GM12878 (cell line): ENCODE measurements at regions not wholly inside any gene's neighbourhood (a gene's known extent, or its start where the extent isn't known, plus 50 kb on each side); places are given as distances from the start of the nearest gene placed in this dataset.

ENCODE experiments used
- ATAC-seq: fragments of 200-7000 bp; cut with Tn5 transposase; 3 replicates; pipeline ENCODE4 v1.9.1; 2020; ENCODE audit warnings: mild to moderate bottlenecking, moderate library complexity
- BruUV-seq: library from RNA; stranded (reverse); fragments of 400-500 nt; replicated peaks from 2 replicates; lab custom pipeline; 2021; lab: Mats Ljungman, UMichigan
- CTCF ChIA-PET: fragments of 300-600 bp; sonication (Branson Sonifier 250); formaldehyde crosslinking; extraction: SDS; loops from one replicate; lab custom pipeline; 2021; ENCODE audit warnings: inconsistent platforms; lab: Yijun Ruan, JAX
- POLR2A ChIA-PET: fragments of 350-600 bp; formaldehyde crosslinking; extraction: SDS; loops from one replicate; lab custom pipeline; 2021; ENCODE audit warnings: inconsistent platforms; lab: Charles Lee
- RAD21 ChIA-PET: fragments of 300-600 bp; sonication (Branson Sonifier 250); formaldehyde crosslinking; loops from one replicate; lab custom pipeline; 2023; ENCODE audit warnings: antibody characterized with exemption; ENCODE audit not compliant: unreplicated experiment; lab: Charles Lee
- SMC1A ChIA-PET: fragments of 300-600 bp; sonication (Branson Sonifier 250); formaldehyde crosslinking; loops from one replicate; lab custom pipeline; 2023; ENCODE audit not compliant: unreplicated experiment, uncharacterized antibody; lab: Charles Lee
- DNase-seq: peaks from one replicate; pipeline ENCODE4 v3.0.0-alpha.2; 2011; ENCODE audit warnings: low read depth, low spot score
- FAIRE-seq: peaks from 3 replicates; lab custom pipeline; 2011; peaks lifted over from hg19 to GRCh38; lab: Jason Lieb, UNC
- H2AFZ ChIP-seq: 2 replicates; pipeline ENCODE4 v1.6.0; 2011; ENCODE audit warnings: low read depth, low read length, control low read depth; ENCODE audit not compliant: control insufficient read depth
- H3K27ac ChIP-seq: 2 replicates; pipeline ENCODE4 v1.5.1; 2011; ENCODE audit warnings: control low read depth; ENCODE audit not compliant: control insufficient read depth, insufficient read depth
- H3K27me3 ChIP-seq, 2 experiments: replicated peaks in 1 of 2; 2 replicates each; pipeline versions ENCODE4 v1.6.0 to v1.6.1; 2011; ENCODE audit warnings: low read length in 1 of 2; ENCODE audit not compliant: control insufficient read depth in 2 of 2, insufficient read depth in 2 of 2
- H3K36me3 ChIP-seq, 2 experiments: 2 replicates each; pipeline ENCODE4 v1.5.1; 2011; ENCODE audit warnings: low read length in 1 of 2; ENCODE audit not compliant: control insufficient read depth in 2 of 2, insufficient read depth in 2 of 2
- H3K4me1 ChIP-seq: 2 replicates; pipeline ENCODE4 v1.6.1; 2011; ENCODE audit warnings: mild to moderate bottlenecking, low read length, moderate library complexity, mixed read lengths; ENCODE audit not compliant: control insufficient read depth, insufficient read depth
- H3K4me2 ChIP-seq: 2 replicates; pipeline ENCODE4 v1.6.0; 2011; ENCODE audit warnings: control low read depth; ENCODE audit not compliant: control insufficient read depth, insufficient read depth
- H3K4me3 ChIP-seq: fragments of 200-600 bp; sonication (generic); 2 replicates; pipeline ENCODE4 v1.5.1; 2016
- H3K79me2 ChIP-seq: 2 replicates; pipeline ENCODE4 v1.6.0; 2011; ENCODE audit warnings: low read length; ENCODE audit not compliant: control insufficient read depth, insufficient read depth
- H3K9ac ChIP-seq: 2 replicates; pipeline ENCODE4 v1.8.0; 2011; ENCODE audit warnings: low read length, control low read depth, mixed read lengths; ENCODE audit not compliant: control insufficient read depth, insufficient read depth
- H3K9me3 ChIP-seq: replicated peaks from 3 replicates; pipeline ENCODE4 v1.5.1; 2011; ENCODE audit warnings: mild to moderate bottlenecking, low read length; ENCODE audit not compliant: control insufficient read depth, insufficient read depth
- H4K20me1 ChIP-seq: 2 replicates; pipeline ENCODE4 v1.6.0; 2011; ENCODE audit not compliant: control insufficient read depth, insufficient read depth
- ASH2L ChIP-seq: fragments of 300-600, 200-600 bp; sonication (generic); IDR thresholded peaks from 2 replicates; pipeline ENCODE4 v1.6.1; 2017; ENCODE audit warnings: low read depth, mild to moderate bottlenecking, borderline replicate concordance
- BHLHE40 ChIP-seq, 2 experiments: fragments of 450-650 bp in 1 of 2; IDR thresholded peaks; 2 replicates each; pipeline ENCODE4 v1.6.1; 2011 to 2017; ENCODE audit warnings: low read depth in 2 of 2, borderline replicate concordance in 1 of 2, improper control_type of control experiment in 1 of 2, low read length in 1 of 2, mild to moderate bottlenecking in 1 of 2
- CBX5 ChIP-seq: sonication (generic); IDR thresholded peaks from 2 replicates; pipeline ENCODE4 v1.6.1; 2016; ENCODE audit warnings: low read depth, moderate library complexity, mild to moderate bottlenecking, inconsistent platforms
- CHD1 ChIP-seq: IDR thresholded peaks from 2 replicates; pipeline ENCODE4 v1.6.1; 2012; ENCODE audit warnings: low read depth, low read length, improper control_type of control experiment
- CHD2 ChIP-seq: IDR thresholded peaks from 2 replicates; pipeline ENCODE4 v1.6.1; 2011; ENCODE audit warnings: low read depth, low read length, improper control_type of control experiment, borderline replicate concordance
- ESRRA ChIP-seq: IDR thresholded peaks from 2 replicates; pipeline ENCODE4 v1.6.1; 2012; ENCODE audit warnings: mild to moderate bottlenecking, low read length, improper control_type of control experiment
- FOXK2 ChIP-seq: fragments of 450-650 bp; IDR thresholded peaks from 2 replicates; pipeline ENCODE4 v1.6.1; 2017; ENCODE audit warnings: mild to moderate bottlenecking, moderate library complexity
- JUNB ChIP-seq: IDR thresholded peaks from 2 replicates; pipeline ENCODE4 v1.6.1; 2016; ENCODE audit warnings: antibody characterized with exemption, mild to moderate bottlenecking
- KAT2A ChIP-seq: conservative IDR thresholded peaks from 2 replicates; pipeline ENCODE4 v1.6.1; 2011; ENCODE audit warnings: low read depth, low read length; ENCODE audit not compliant: control insufficient read depth
- NFIC ChIP-seq: IDR thresholded peaks from 2 replicates; pipeline ENCODE4 v1.6.1; 2012; ENCODE audit warnings: low read depth, mild to moderate bottlenecking, inconsistent platforms, low read length, moderate library complexity
- POLR2A ChIP-seq: IDR thresholded peaks from 2 replicates; pipeline ENCODE4 v1.6.1; 2011; ENCODE audit warnings: low read depth, mild to moderate bottlenecking, low read length
- POLR2AphosphoS5 ChIP-seq: IDR thresholded peaks from 2 replicates; pipeline ENCODE4 v1.6.1; 2011; ENCODE audit warnings: mild to moderate bottlenecking, low read length, inconsistent platforms
- RAD21 ChIP-seq: IDR thresholded peaks from 2 replicates; pipeline ENCODE4 v1.6.1; 2011; ENCODE audit warnings: mild to moderate bottlenecking, low read depth, low read length, moderate library complexity; ENCODE audit not compliant: insufficient read depth
- SMARCA5 ChIP-seq: fragments of 450-650 bp; IDR thresholded peaks from 2 replicates; pipeline ENCODE4 v1.6.1; 2017; ENCODE audit warnings: mild to moderate bottlenecking
- YBX1 ChIP-seq: fragments of 450-650 bp; IDR thresholded peaks from 2 replicates; pipeline ENCODE4 v1.6.1; 2016; ENCODE audit warnings: antibody characterized with exemption
- ZNF207 ChIP-seq: fragments of 450-650 bp; IDR thresholded peaks from 2 replicates; pipeline ENCODE4 v1.6.1; 2014; ENCODE audit warnings: antibody characterized with exemption, mild to moderate bottlenecking, borderline replicate concordance
- ZNF592 ChIP-seq: fragments of 450-650 bp; IDR thresholded peaks from 2 replicates; pipeline ENCODE4 v1.6.1; 2017; ENCODE audit warnings: mild to moderate bottlenecking, moderate library complexity
- in situ Hi-C: fragments of 300-500 bp; cut with MboI; formaldehyde crosslinking; loops from 9 replicates; pipeline ENCODE4 v1.14.3; 2018; ENCODE audit warnings: mixed read lengths
- intact Hi-C: fragments of 100-400 bp; cut with micrococcal nuclease; formaldehyde crosslinking; loops from one replicate; pipeline ENCODE4 v1.14.2; 2022; ENCODE audit not compliant: unreplicated experiment

GRCh38 chr20:40508821-40509220, 180.2 kb downstream of the MAFB start:
- Histone ChIP-seq H3K27ac (no peak overlapping the region), H3K36me3 (no peaks in the 10 kb centered on the region), H3K27me3 (no peaks in the 10 kb centered on the region; a peak in 1 of 4 replicates), H3K4me2 (no peak overlapping the region), H3K4me3 (no peak overlapping the region), H3K9ac (no peak overlapping the region), H4K20me1 (no peaks in the 10 kb centered on the region), H2AFZ (no peak overlapping the region), H3K4me1 (no peaks in the 10 kb centered on the region), H3K9me3 (no peaks in the 10 kb centered on the region), H3K79me2 (no peaks in the 10 kb centered on the region)
- intact Hi-C loops, result no loop called here
- ATAC-seq (no peak), DNase-seq (no peak), FAIRE-seq (no peak)
- CTCF ChIA-PET, result no interaction called here
- POLR2A ChIA-PET, result no interaction called here
- RAD21 ChIA-PET, result no interaction called here
- no TSS peak for BruUV-seq
- in situ Hi-C loops, result no loop called here
- TF ChIP-seq JUNB (no peak), CHD2 (no peak), ZNF207 (no peak), NFIC (no peak), POLR2A (no peak), ZNF592 (no peak), RAD21 (no peak), ESRRA (no peak), BHLHE40 (IDR thresholded peaks at IDR 0.05; ENCODE audit: borderline replicate concordance in 1 of 2, low read depth in 2 of 2, low read length in 1 of 2) (no peak), CHD1 (no peak), YBX1 (no peak), ASH2L (no peak), CBX5 (no peak), KAT2A (no peak), SMARCA5 (no peak), POLR2AphosphoS5 (no peak), FOXK2 (no peak)
- SMC1A ChIA-PET, result interaction anchor here (0.9 kb wide), 1 partner anchor 12 kb away, joined by 3 read pairs; no protein-coding TSS in a partner anchor
